ENCODE measurements at regions not wholly inside any gene's neighbourhood (a gene's known extent, or its start where the extent isn't known, plus 50 kb on each side); places are given as distances from the start of the nearest gene placed in this dataset.

DNA sequence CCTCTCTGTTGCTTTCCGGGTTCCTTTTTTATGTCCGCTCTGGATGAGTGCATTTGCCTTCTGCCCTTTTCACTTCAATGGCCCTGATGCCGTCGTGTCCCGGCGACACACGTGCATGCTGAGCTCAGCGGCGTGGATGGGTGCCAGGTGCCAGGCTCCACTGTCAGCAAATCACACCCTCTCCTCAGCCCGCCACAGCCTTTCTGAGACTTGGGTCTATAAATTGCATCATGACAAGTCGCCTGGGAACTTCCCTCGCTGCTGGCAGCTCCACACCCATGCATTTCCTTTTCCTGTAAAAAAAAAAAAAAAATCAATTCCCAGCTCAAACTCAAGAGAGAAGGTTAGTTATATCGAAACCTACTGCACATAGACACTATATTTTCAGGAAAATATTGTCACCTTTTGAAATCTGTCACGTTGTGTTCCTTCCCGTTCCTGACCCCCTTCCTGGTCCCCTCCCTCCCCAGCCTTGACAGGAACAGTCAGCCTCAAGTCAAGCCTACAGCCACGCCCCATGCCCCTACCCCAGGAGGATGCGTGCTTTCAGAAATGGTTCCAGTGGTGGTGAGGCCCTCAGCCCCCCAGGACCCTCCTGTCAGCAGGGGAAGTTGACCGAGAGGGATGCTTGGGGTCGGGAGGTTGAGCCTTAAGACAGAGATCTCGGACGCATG is 110.3 kb upstream of the PTCH1 start:
- TF ChIP-seq, protein P1, sequence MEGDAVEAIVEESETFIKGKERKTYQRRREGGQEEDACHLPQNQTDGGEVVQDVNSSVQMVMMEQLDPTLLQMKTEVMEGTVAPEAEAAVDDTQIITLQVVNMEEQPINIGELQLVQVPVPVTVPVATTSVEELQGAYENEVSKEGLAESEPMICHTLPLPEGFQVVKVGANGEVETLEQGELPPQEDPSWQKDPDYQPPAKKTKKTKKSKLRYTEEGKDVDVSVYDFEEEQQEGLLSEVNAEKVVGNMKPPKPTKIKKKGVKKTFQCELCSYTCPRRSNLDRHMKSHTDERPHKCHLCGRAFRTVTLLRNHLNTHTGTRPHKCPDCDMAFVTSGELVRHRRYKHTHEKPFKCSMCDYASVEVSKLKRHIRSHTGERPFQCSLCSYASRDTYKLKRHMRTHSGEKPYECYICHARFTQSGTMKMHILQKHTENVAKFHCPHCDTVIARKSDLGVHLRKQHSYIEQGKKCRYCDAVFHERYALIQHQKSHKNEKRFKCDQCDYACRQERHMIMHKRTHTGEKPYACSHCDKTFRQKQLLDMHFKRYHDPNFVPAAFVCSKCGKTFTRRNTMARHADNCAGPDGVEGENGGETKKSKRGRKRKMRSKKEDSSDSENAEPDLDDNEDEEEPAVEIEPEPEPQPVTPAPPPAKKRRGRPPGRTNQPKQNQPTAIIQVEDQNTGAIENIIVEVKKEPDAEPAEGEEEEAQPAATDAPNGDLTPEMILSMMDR (conservative IDR thresholded peaks at IDR 0.05), result no peak
- no peak for TF ChIP-seq ZFX (IDR thresholded peaks at IDR 0.05)

All from C4-2B (cell line).